ENCODE measurements at regions not wholly inside any gene's neighbourhood (a gene's known extent, or its start where the extent isn't known, plus 50 kb on each side); places are given as distances from the start of the nearest gene placed in this dataset.

- TF ChIP-seq, protein P1, sequence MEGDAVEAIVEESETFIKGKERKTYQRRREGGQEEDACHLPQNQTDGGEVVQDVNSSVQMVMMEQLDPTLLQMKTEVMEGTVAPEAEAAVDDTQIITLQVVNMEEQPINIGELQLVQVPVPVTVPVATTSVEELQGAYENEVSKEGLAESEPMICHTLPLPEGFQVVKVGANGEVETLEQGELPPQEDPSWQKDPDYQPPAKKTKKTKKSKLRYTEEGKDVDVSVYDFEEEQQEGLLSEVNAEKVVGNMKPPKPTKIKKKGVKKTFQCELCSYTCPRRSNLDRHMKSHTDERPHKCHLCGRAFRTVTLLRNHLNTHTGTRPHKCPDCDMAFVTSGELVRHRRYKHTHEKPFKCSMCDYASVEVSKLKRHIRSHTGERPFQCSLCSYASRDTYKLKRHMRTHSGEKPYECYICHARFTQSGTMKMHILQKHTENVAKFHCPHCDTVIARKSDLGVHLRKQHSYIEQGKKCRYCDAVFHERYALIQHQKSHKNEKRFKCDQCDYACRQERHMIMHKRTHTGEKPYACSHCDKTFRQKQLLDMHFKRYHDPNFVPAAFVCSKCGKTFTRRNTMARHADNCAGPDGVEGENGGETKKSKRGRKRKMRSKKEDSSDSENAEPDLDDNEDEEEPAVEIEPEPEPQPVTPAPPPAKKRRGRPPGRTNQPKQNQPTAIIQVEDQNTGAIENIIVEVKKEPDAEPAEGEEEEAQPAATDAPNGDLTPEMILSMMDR (IDR thresholded peaks at IDR 0.05) = no peak
- TF ChIP-seq POLR2A (IDR thresholded peaks at IDR 0.05) = no peak
These were observed 358.6 kb upstream of the NOCT start for GRCh38 chr4:138656990-138657389.
